Heart right ventricle (tissue), 16 donors: ENCODE measurements at regions not wholly inside any gene's neighbourhood (a gene's known extent, or its start where the extent isn't known, plus 50 kb on each side); places are given as distances from the start of the nearest gene placed in this dataset.

Source experiments
- ATAC-seq, 8 donors: fragments of 200-7000 bp; cut with Tn5 transposase; one replicate each; pipeline ENCODE4 v1.9.1; 2020; ENCODE audit warnings: mild to moderate bottlenecking in 8 of 8, moderate library complexity in 8 of 8, moderate number of reproducible peaks in 1 of 8
- DNase-seq, 2 donors: peaks; one replicate each; pipeline ENCODE4 v3.0.0-alpha.2; 2020
- H3K27ac ChIP-seq, 10 donors: fragments of 200-600 bp; sonication (generic) in 2 of 10; one replicate each; pipeline versions ENCODE4 v1.5.0 to v1.8.0; 2020 to 2022; ENCODE audit warnings: mild to moderate bottlenecking in 3 of 10
- H3K27me3 ChIP-seq, 7 donors: fragments of 200-600 bp; one replicate each; pipeline ENCODE4 v1.8.0; 2021 to 2022; ENCODE audit warnings: mild to moderate bottlenecking in 2 of 7
- H3K36me3 ChIP-seq, 9 donors: fragments of 200-600 bp; sonication (generic) in 1 of 9; one replicate each; pipeline versions ENCODE4 v1.5.0 to v1.8.0; 2020 to 2022; ENCODE audit warnings: mild to moderate bottlenecking in 2 of 9
- H3K4me1 ChIP-seq, 9 donors: fragments of 200-600 bp; sonication (generic) in 1 of 9; one replicate each; pipeline versions ENCODE4 v1.5.0 to v1.8.0; 2020 to 2022; ENCODE audit warnings: mild to moderate bottlenecking in 4 of 9
- H3K4me3 ChIP-seq, 10 donors: fragments of 200-600 bp; sonication (generic) in 2 of 10; one replicate each; pipeline versions ENCODE4 v1.5.0 to v1.8.0; 2020 to 2022; ENCODE audit warnings: mild to moderate bottlenecking in 7 of 10, moderate library complexity in 2 of 10
- H3K9me3 ChIP-seq, 11 donors: fragments of 200-600 bp in 10 of 11; sonication (generic) in 2 of 11; one replicate each; pipeline versions ENCODE4 v1.5.0 to v1.8.0; 2013 to 2022; ENCODE audit warnings: mild to moderate bottlenecking in 2 of 11, control low read depth in 1 of 11, moderate library complexity in 1 of 11
- CTCF ChIP-seq, 9 donors: fragments of 200-600 bp; sonication (generic) in 2 of 9; IDR thresholded peaks; one replicate each; pipeline versions ENCODE4 v1.5.0 to v1.8.0; 2021 to 2022; ENCODE audit warnings: antibody characterized with exemption in 9 of 9, mild to moderate bottlenecking in 5 of 9, moderate library complexity in 1 of 9
- WGBS, 2 donors: extraction: QIAGEN DNeasy Blood & Tissue Kit; methylation state at CpG; one replicate each; pipeline ENCODE4 v1.1.7; 2013; ENCODE audit warnings: inconsistent platforms in 1 of 2; 5-methylcytosine and 5-hydroxymethylcytosine counted together
- intact Hi-C, 10 donors: fragments of 100-400 bp; cut with DNase I; formaldehyde crosslinking; loops; one replicate each; pipeline versions ENCODE4 v1.11.1 to v1.14.2; 2022
- donor health status: Arrhythmogenic right ventricular cardiomyopathy.
- donor health status: ischemic (EF 13 %, LVEDD 7.1; RV severe dilation, severe dysfunction).
- donor health status: healthy with polysubstance abuse.
- donor health status: DM: no; HTN: yes; CAD: no.
- donor health status: DM: no; HTN: no; CAD: no.
- donor health status: ischemic (EF 25% LVEDD 6.9; RV normal size, moderate dysfunction).
- donor health status: ischemic (EF 25% LVEDD 5.7; RV mildly dilated, moderate dysfunction).
- donor health status: healthy.
- donor health status: DM: yes; HTN: yes; CAD: no.
- donor health status: Ischemic cardiomyopathy.
- donor health status: ischemic (EF 35%, LVEDD 5.7; RV mildly dilated, moderate dysfunction).
- donor health status: nonischemic (EF 11% LVEDD 7.7; RV severe dilation, severe dysfunction).
- donor health status: DM: yes; HTN: yes; CAD: no.
- donor health status: PGD.
- donor health status: ischemic (EF 29% LVEDD 5.4; RV normal size, mild dysfunction).
- donor health status: nonischemic (EF 23%, LVEDD 6.1; RV moderate dilation, normal function).

GRCh38 chr3:117709108-117709507 is 999.5 kb downstream of the TUSC7 start:
- H3K9me3 ChIP-seq = no peaks in the 10 kb centered on the region
- H3K36me3 ChIP-seq = no peaks in the 10 kb centered on the region
- TF ChIP-seq CTCF (IDR thresholded peaks at IDR 0.05) = no peak
- 92% methylated on average over 2 of the region's 2 CpGs for WGBS, 2 donors
- intact Hi-C loops = no loop called here
- no peaks in the 10 kb centered on the region for H3K4me1 ChIP-seq
- H3K27ac ChIP-seq = no peak overlapping the region
- H3K27me3 ChIP-seq = no peaks in the 10 kb centered on the region
- no peak overlapping the region for H3K4me3 ChIP-seq
- ATAC-seq (no peak), DNase-seq (no peak)

DNA sequence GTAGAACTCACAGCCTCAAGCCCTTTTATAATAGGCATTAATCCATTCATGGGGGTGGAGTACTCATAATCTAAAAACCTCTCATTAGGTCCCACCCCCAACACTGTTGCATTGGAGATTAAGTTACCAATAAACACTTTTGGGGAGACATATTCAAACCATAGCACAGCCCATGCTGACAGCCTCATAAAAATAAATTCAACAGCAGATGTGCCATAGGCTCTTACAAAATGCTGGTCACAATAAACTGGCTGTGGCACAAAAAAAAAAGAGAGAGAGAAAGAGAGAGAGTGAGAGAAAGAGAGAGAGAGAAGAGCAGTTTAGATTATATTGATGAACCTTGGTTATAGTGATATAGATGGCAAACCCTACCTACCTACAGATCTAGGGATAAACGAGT is 1000.9 kb downstream of the TUSC7 start:
- no peaks in the 10 kb centered on the region for H3K9me3 ChIP-seq
- no peak overlapping the region for H3K4me3 ChIP-seq
- intact Hi-C loops = loop anchor here in 2 of 10 donors (10.0 kb wide), 1 partner anchor 936 kb away; no protein-coding TSS in a partner anchor
- no peaks in the 10 kb centered on the region for H3K36me3 ChIP-seq
- no peaks in the 10 kb centered on the region for H3K4me1 ChIP-seq
- no peak overlapping the region for H3K27ac ChIP-seq
- ATAC-seq (no peak), DNase-seq (no peak)
- H3K27me3 ChIP-seq = no peaks in the 10 kb centered on the region
- TF ChIP-seq CTCF (IDR thresholded peaks at IDR 0.05) = no peak
- 71% methylated on average over 1 of the region's 1 CpG for WGBS, 2 donors

DNA sequence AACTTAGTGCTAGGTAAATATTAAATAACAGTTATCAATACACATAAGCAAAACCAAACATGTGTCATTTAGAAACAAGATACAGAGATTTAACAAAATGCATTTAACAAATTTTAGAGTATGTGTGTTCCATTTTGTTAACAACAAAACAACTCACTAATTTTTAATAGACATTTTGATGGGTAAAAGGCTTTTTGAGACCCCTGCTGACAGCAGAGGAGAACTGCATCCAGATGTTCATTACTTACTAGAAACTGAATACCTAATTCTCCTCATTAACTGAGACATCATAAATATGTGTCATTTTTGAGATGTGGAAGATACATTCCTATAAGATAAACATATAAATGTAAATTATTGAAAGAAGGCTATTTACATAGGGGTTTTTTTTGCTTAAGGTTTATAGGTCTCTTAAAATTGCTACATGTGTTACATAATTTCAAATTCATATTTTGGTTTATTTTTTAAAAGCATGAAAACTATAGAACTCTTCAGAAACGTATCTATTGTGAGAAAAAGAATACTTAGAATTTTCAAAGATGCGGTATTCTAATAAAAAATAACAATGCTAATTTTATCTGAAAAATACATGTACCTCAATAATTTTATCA is 1009.8 kb downstream of the TUSC7 start:
- H3K4me3 ChIP-seq = no peak overlapping the region
- H3K4me1 ChIP-seq = no peaks in the 10 kb centered on the region
- H3K27ac ChIP-seq = no peak overlapping the region
- peak; percentile 21 to 76 (median 65) for TF ChIP-seq CTCF (IDR thresholded peaks at IDR 0.05)
- DNase-seq (no peak), ATAC-seq (no peak)
- WGBS, 2 donors = 44 to 45% methylated on average over 2 of the region's 2 CpGs
- intact Hi-C loops = loop anchor here in 2 of 10 donors (5.0 to 10.0 kb wide), 2 partner anchors 702 to 945 kb away; no protein-coding TSS in a partner anchor
- peaks cover 0 to 6% (median 0%) of the 10 kb centered on the region in 7 donors for H3K27me3 ChIP-seq
- no peaks in the 10 kb centered on the region for H3K9me3 ChIP-seq
- no peaks in the 10 kb centered on the region for H3K36me3 ChIP-seq

DNA sequence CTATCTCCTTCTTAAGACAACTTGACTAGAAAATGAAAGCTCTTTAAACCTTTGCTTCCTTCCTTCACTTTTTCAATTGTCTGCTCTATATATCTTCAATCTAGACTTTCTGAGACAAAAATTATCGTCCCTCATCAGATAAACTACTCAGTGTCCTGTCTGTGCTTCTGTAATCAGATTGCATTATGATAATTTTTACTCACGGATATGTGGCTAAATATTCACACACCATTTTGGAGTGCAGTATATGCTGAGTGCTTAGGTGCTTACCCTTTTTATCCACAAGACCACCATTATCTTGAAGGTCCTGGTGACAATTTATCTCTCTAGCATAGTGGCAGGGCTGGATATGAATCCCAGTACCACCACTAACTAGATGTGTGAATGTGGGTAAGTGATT is 1012.3 kb downstream of the TUSC7 start:
- Histone ChIP-seq H3K4me1 (no peaks in the 10 kb centered on the region), H3K27ac (no peak overlapping the region), H3K4me3 (no peak overlapping the region), H3K27me3 (peaks cover 0 to 6% (median 0%) of the 10 kb centered on the region in 7 donors), H3K9me3 (no peaks in the 10 kb centered on the region), H3K36me3 (no peaks in the 10 kb centered on the region)
- intact Hi-C loops = loop anchor here in 1 of 10 donors (5.0 kb wide), 1 partner anchor 705 kb away; no protein-coding TSS in a partner anchor
- DNase-seq (no peak), ATAC-seq (no peak)
- 41 to 48% methylated on average over 2 of the region's 2 CpGs for whole genome bisulfite sequencing, 2 donors
- no peak for TF ChIP-seq CTCF (IDR thresholded peaks at IDR 0.05)
